K562 (cell line): ENCODE measurements at regions not wholly inside any gene's neighbourhood (a gene's known extent, or its start where the extent isn't known, plus 50 kb on each side); places are given as distances from the start of the nearest gene placed in this dataset.

Experiments used
- ATAC-seq: fragments of 200-7000 bp; cut with Tn5 transposase; 3 replicates; pipeline ENCODE4 v1.9.1; 2020; ENCODE audit warnings: moderate library complexity
- BruUV-seq: library from RNA; stranded (reverse); fragments of 400-500 nt; replicated peaks from 2 replicates; lab custom pipeline; 2021; lab: Mats Ljungman, UMichigan
- CTCF ChIA-PET: fragments of 300-600 bp; formaldehyde crosslinking; extraction: SDS; loops from one replicate; lab custom pipeline; 2021; ENCODE audit warnings: low intra/inter-chr PET ratio; lab: Yijun Ruan, JAX
- POLR2A ChIA-PET: fragments of 300-600, 350-650 bp; sonication (Branson Sonifier 250); formaldehyde crosslinking; extraction: SDS; loops from one replicate; lab custom pipeline; 2021; ENCODE audit warnings: antibody characterized with exemption, inconsistent platforms; lab: Yijun Ruan, JAX
- DNase-seq, 4 experiments: peaks; one replicate each; pipeline versions ENCODE4 v3.0.0 to v3.0.0-alpha.2; 2011 to 2018; ENCODE audit warnings: low spot score in 3 of 4, mixed read lengths in 3 of 4; ENCODE audit errors: extremely low read depth in 1 of 4
- FAIRE-seq: peaks from 2 replicates; lab custom pipeline; 2011; peaks lifted over from hg19 to GRCh38; lab: Jason Lieb, UNC
- H2AFZ ChIP-seq: 2 replicates; pipeline ENCODE4 v1.6.0; 2011; ENCODE audit warnings: low read depth, low read length, control low read depth, inconsistent platforms
- H3K27ac ChIP-seq: fragments of 200-600 bp; 3 replicates; pipeline ENCODE4 v1.8.0; 2011; ENCODE audit warnings: low read depth, mild to moderate bottlenecking, control low read depth, inconsistent platforms, low read length, moderate library complexity, mixed read lengths; ENCODE audit errors: extremely low read depth
- H3K27me3 ChIP-seq, 2 experiments: fragments of 300-600 bp in 1 of 2; 2 replicates in 1 of 2; 3 replicates in 1 of 2; pipeline versions ENCODE4 v1.6.0 to v1.8.0; 2011; ENCODE audit warnings: inconsistent platforms in 2 of 2, low read length in 2 of 2, mild to moderate bottlenecking in 1 of 2, mixed read lengths in 1 of 2, moderate library complexity in 1 of 2; ENCODE audit not compliant: control insufficient read depth in 2 of 2, insufficient read depth in 2 of 2
- H3K36me3 ChIP-seq: fragments of 300-600 bp; 3 replicates; pipeline ENCODE4 v1.8.0; 2011; ENCODE audit warnings: mild to moderate bottlenecking, low read length, inconsistent platforms; ENCODE audit not compliant: control insufficient read depth, insufficient read depth
- H3K4me1 ChIP-seq, 2 experiments: fragments of 200-600 bp in 1 of 2; replicated peaks in 1 of 2; 2 replicates in 1 of 2; 3 replicates in 1 of 2; pipeline versions ENCODE4 v1.5.1 to v1.8.0; 2011; ENCODE audit warnings: inconsistent platforms in 2 of 2, low read length in 2 of 2, mild to moderate bottlenecking in 1 of 2, mixed read lengths in 1 of 2, moderate library complexity in 1 of 2; ENCODE audit not compliant: control insufficient read depth in 2 of 2, insufficient read depth in 2 of 2
- H3K4me2 ChIP-seq: 2 replicates; pipeline ENCODE4 v1.6.1; 2011; ENCODE audit warnings: low read length, control low read depth, inconsistent platforms, mixed read lengths; ENCODE audit not compliant: insufficient read depth
- H3K4me3 ChIP-seq: fragments of 200-600 bp; sonication (generic), shearing (Covaris generic); 2 replicates; pipeline ENCODE4 v1.5.1; 2016; ENCODE audit warnings: control low read depth, inconsistent platforms
- H3K79me2 ChIP-seq: fragments of 200-600 bp; 3 replicates; pipeline ENCODE4 v1.8.0; 2011; ENCODE audit warnings: low read length, inconsistent platforms; ENCODE audit not compliant: control insufficient read depth, insufficient read depth
- H3K9ac ChIP-seq, 2 experiments: 2 replicates each; pipeline versions ENCODE4 v1.6.0 to v1.6.1; 2011; ENCODE audit warnings: low read depth in 2 of 2, low read length in 2 of 2, control low read depth in 1 of 2, inconsistent platforms in 1 of 2, mild to moderate bottlenecking in 1 of 2, mixed read lengths in 1 of 2; ENCODE audit not compliant: insufficient read depth in 1 of 2
- H3K9me1 ChIP-seq: one replicate; pipeline ENCODE4 v1.6.0; 2011; ENCODE audit warnings: inconsistent platforms, mild to moderate bottlenecking, low read length, moderate library complexity; ENCODE audit not compliant: control insufficient read depth, insufficient read depth
- H3K9me3 ChIP-seq: replicated peaks from 2 replicates; pipeline ENCODE4 v1.5.1; 2011; ENCODE audit warnings: low read depth, low read length, inconsistent platforms; ENCODE audit not compliant: control insufficient read depth, insufficient read depth
- H4K20me1 ChIP-seq: replicated peaks from 2 replicates; pipeline ENCODE4 v1.6.1; 2011; ENCODE audit warnings: low read length, inconsistent platforms, mixed read lengths; ENCODE audit not compliant: control insufficient read depth, insufficient read depth
- ELF1 ChIP-seq: fragments of 200-800 bp; sonication (Bioruptor generic); IDR thresholded peaks from 2 replicates; pipeline ENCODE4 v1.6.1; 2016; ENCODE audit warnings: missing genetic modification characterization, missing compliant biosample characterization
- ETS2 ChIP-seq: IDR thresholded peaks from 2 replicates; pipeline ENCODE4 v1.6.1; 2016; ENCODE audit warnings: borderline replicate concordance, missing genetic modification characterization, mild to moderate bottlenecking, moderate library complexity, missing compliant biosample characterization; ENCODE audit not compliant: poor library complexity, severe bottlenecking
- FOXP4 ChIP-seq: sonication (generic); formaldehyde crosslinking; IDR thresholded peaks from 2 replicates; pipeline ENCODE4 v1.8.0; 2022; ENCODE audit warnings: mild to moderate bottlenecking, missing genetic modification reagents, borderline replicate concordance
- GATA2 ChIP-seq: sonication (generic); formaldehyde crosslinking; IDR thresholded peaks from 2 replicates; pipeline ENCODE4 v1.4.0; 2020; ENCODE audit warnings: mild to moderate bottlenecking, missing genetic modification reagents
- KLF16 ChIP-seq: IDR thresholded peaks from 2 replicates; pipeline ENCODE4 v1.6.1; 2016; ENCODE audit warnings: antibody characterized with exemption
- PRDM10 ChIP-seq: fragments of 450-650 bp; IDR thresholded peaks from 2 replicates; pipeline ENCODE4 v1.6.1; 2018; ENCODE audit not compliant: partially characterized antibody
- PRPF4 ChIP-seq: fragments of 200-400 bp; formaldehyde crosslinking; IDR thresholded peaks from one replicate; pipeline ENCODE4 v1.6.1; 2017; ENCODE audit warnings: low read length, low read depth, mild to moderate bottlenecking; ENCODE audit not compliant: insufficient read depth, poor library complexity, severe bottlenecking
- RAD21 ChIP-seq, 2 experiments: fragments of 250-450 bp in 1 of 2; fragments of 450-650 bp in 1 of 2; sonication (Bioruptor Pico) in 1 of 2; formaldehyde crosslinking in 1 of 2; IDR thresholded peaks in 1 of 2; conservative IDR thresholded peaks in 1 of 2; 2 replicates each; pipeline versions ENCODE4 v1.4.0 to v1.8.0; 2020 to 2022; ENCODE audit warnings: mild to moderate bottlenecking in 2 of 2, moderate library complexity in 1 of 2
- SMC3 ChIP-seq: conservative IDR thresholded peaks from 2 replicates; pipeline ENCODE4 v1.6.1; 2011; ENCODE audit warnings: low read depth, low read length, improper control_type of control experiment; ENCODE audit not compliant: insufficient read depth
- TCF7L2 ChIP-seq: fragments of 150-350 bp; IDR thresholded peaks from 2 replicates; pipeline ENCODE4 v1.6.1; 2016; ENCODE audit warnings: low read depth, mild to moderate bottlenecking, low read length, moderate library complexity
- ZNF12 ChIP-seq: sonication (generic); formaldehyde crosslinking; IDR thresholded peaks from 2 replicates; pipeline ENCODE4 v1.4.0; 2020; ENCODE audit warnings: mild to moderate bottlenecking, missing genetic modification reagents
- ZNF217 ChIP-seq: sonication (generic); formaldehyde crosslinking; IDR thresholded peaks from 2 replicates; pipeline ENCODE4 v1.8.0; 2022; ENCODE audit warnings: mild to moderate bottlenecking, missing genetic modification reagents
- ZNF274 ChIP-seq: IDR thresholded peaks from 2 replicates; pipeline ENCODE4 v1.6.1; 2011; ENCODE audit warnings: low read depth, mild to moderate bottlenecking, low read length, moderate library complexity, borderline replicate concordance
- ZNF830 ChIP-seq: fragments of 250-450 bp; sonication (Bioruptor Pico); IDR thresholded peaks from 2 replicates; pipeline ENCODE4 v1.5.0; 2021; ENCODE audit warnings: mild to moderate bottlenecking
- WGBS: fragments of 100-300 bp; shearing (Covaris generic); methylation state at CpG from one replicate; pipeline ENCODE4 v1.1.6; 2016; ENCODE audit warnings: low coverage, mixed read lengths; ENCODE audit not compliant: insufficient coverage; ENCODE audit errors: missing lambda C conversion rate; 5-methylcytosine and 5-hydroxymethylcytosine counted together
- in situ Hi-C: fragments of 300-500 bp; cut with MboI; formaldehyde crosslinking; loops from 4 replicates; pipeline ENCODE4 v1.15.0; 2018; ENCODE audit warnings: inconsistent platforms, mixed read lengths
- intact Hi-C: fragments of 100-400 bp; cut with micrococcal nuclease; formaldehyde crosslinking; loops from 2 replicates; pipeline ENCODE4 v1.14.2; 2022

GRCh38 chr7:377080-378040, 87.4 kb downstream of the FOXL3 start:
- peaks cover 50 to 84% of the 10 kb centered on the region in 2 experiments for H3K27me3 ChIP-seq
- H3K79me2 ChIP-seq = no peaks in the 10 kb centered on the region
- no TSS peak for BruUV-seq
- 4% methylated on average over 22 of the region's 35 CpGs for WGBS
- no peak overlapping the region for H3K27ac ChIP-seq
- no peaks in the 10 kb centered on the region for H3K9me1 ChIP-seq
- in situ Hi-C loops = no loop called here
- no peaks in the 10 kb centered on the region for H3K36me3 ChIP-seq
- ChIA-PET CTCF (no interaction called here), POLR2A (interaction anchor here (0.6 kb wide), 1 partner anchor 12 kb away, joined by 3 read pairs; no protein-coding TSS in a partner anchor)
- H3K4me1 ChIP-seq = peaks cover 0 to 59% of the 10 kb centered on the region in 2 experiments; a peak in 2 of 5 replicates
- no peak overlapping the region for H3K4me2 ChIP-seq
- ATAC-seq (peak; percentile 14; the same call in 1 of the 3 replicates), DNase-seq (peak in 1 of 4 experiments; percentile 10), FAIRE-seq (no peak)
- H2AFZ ChIP-seq = no peak overlapping the region
- H3K9me3 ChIP-seq = no peaks in the 10 kb centered on the region
- intact Hi-C loops = no loop called here
- H3K9ac ChIP-seq = no peak overlapping the region
- H3K4me3 ChIP-seq = no peak overlapping the region
- H4K20me1 ChIP-seq = peaks cover 6% of the 10 kb centered on the region; the same call in 1 of the 2 replicates
- no peak for TF ChIP-seq ZNF12 (CRISPR knock-in tag)
- TF ChIP-seq PRDM10 = no peak
- no peak for TF ChIP-seq ZNF274
- no peak for TF ChIP-seq PRPF4
- no peak for TF ChIP-seq KLF16
- TF ChIP-seq SMC3 = no peak
- TF ChIP-seq FOXP4 (CRISPR knock-in tag) = no peak
- TF ChIP-seq ETS2 (tag) = no peak
- no peak for TF ChIP-seq ELF1 (tag)
- no peak for TF ChIP-seq RAD21 (CRISPR knock-in tag; conservative IDR thresholded peaks at IDR 0.05 in 1 of 2, IDR thresholded peaks at IDR 0.05 in 1 of 2)
- no peak for TF ChIP-seq ZNF217 (CRISPR knock-in tag)
- TF ChIP-seq ZNF830 = no peak
- no peak for TF ChIP-seq GATA2 (CRISPR knock-in tag)
- TF ChIP-seq TCF7L2 = no peak
